NB4 (cell line): ENCODE measurements at regions not wholly inside any gene's neighbourhood (a gene's known extent, or its start where the extent isn't known, plus 50 kb on each side); places are given as distances from the start of the nearest gene placed in this dataset.

Experiments used
- DNase-seq: peaks from one replicate; pipeline ENCODE4 v3.0.0; 2010; ENCODE audit warnings: low read depth
- H3K4me3 ChIP-seq: one replicate; pipeline ENCODE4 v1.5.1; 2011; ENCODE audit warnings: mild to moderate bottlenecking, low read depth, low read length, moderate library complexity
- MYC ChIP-seq: IDR thresholded peaks from 2 replicates; pipeline ENCODE4 v1.6.1; 2011; ENCODE audit warnings: low read depth, low read length
- POLR2A ChIP-seq: IDR thresholded peaks from 2 replicates; pipeline ENCODE4 v1.6.1; 2011; ENCODE audit warnings: mild to moderate bottlenecking; ENCODE audit not compliant: insufficient read length; ENCODE audit errors: extremely low read depth
- TF ChIP-seq, protein P1 (sequence below): IDR thresholded peaks from 2 replicates; pipeline ENCODE4 v1.6.1; 2011; ENCODE audit warnings: low read depth, low read length
- TF ChIP-seq, protein P2 (sequence below): IDR thresholded peaks from one replicate; pipeline ENCODE4 v1.5.1; 2012; ENCODE audit warnings: low read depth, low read length

DNA sequence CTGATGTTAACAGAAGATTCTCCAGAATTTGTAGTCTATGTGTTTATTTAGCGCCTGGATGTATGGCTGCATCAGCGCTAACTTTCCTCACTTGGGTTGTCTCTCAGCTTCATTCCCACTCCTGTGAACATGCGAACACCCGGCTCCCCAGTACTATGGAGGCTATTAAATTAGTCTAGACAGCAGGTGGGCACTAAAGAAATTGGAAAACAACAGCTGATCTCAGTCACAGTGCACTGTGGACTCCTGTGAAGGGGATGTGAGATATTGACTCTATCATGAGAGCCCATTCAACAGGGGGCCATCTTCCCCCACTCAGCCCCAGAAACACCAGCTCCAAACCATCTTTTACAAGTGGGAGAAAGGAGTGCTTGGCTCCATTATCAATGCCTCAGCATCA lies 471.0 kb downstream of the KDM4C start:
- no peak for DNase-seq
- H3K4me3 ChIP-seq, result no peak overlapping the region
- TF ChIP-seq, protein P1, sequence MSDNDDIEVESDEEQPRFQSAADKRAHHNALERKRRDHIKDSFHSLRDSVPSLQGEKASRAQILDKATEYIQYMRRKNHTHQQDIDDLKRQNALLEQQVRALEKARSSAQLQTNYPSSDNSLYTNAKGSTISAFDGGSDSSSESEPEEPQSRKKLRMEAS, result no peak
- no peak for TF ChIP-seq MYC
- TF ChIP-seq POLR2A, result no peak
- TF ChIP-seq, protein P2, sequence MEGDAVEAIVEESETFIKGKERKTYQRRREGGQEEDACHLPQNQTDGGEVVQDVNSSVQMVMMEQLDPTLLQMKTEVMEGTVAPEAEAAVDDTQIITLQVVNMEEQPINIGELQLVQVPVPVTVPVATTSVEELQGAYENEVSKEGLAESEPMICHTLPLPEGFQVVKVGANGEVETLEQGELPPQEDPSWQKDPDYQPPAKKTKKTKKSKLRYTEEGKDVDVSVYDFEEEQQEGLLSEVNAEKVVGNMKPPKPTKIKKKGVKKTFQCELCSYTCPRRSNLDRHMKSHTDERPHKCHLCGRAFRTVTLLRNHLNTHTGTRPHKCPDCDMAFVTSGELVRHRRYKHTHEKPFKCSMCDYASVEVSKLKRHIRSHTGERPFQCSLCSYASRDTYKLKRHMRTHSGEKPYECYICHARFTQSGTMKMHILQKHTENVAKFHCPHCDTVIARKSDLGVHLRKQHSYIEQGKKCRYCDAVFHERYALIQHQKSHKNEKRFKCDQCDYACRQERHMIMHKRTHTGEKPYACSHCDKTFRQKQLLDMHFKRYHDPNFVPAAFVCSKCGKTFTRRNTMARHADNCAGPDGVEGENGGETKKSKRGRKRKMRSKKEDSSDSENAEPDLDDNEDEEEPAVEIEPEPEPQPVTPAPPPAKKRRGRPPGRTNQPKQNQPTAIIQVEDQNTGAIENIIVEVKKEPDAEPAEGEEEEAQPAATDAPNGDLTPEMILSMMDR, result no peak

- no peak for DNase-seq
- TF ChIP-seq, protein P2, result no peak
- TF ChIP-seq POLR2A (no peak), MYC (no peak)
- TF ChIP-seq, protein P1, result no peak
- H3K4me3 ChIP-seq, result no peak overlapping the region
These were observed 470.2 kb downstream of the KDM4C start for GRCh38 chr9:7227951-7228350.

DNA sequence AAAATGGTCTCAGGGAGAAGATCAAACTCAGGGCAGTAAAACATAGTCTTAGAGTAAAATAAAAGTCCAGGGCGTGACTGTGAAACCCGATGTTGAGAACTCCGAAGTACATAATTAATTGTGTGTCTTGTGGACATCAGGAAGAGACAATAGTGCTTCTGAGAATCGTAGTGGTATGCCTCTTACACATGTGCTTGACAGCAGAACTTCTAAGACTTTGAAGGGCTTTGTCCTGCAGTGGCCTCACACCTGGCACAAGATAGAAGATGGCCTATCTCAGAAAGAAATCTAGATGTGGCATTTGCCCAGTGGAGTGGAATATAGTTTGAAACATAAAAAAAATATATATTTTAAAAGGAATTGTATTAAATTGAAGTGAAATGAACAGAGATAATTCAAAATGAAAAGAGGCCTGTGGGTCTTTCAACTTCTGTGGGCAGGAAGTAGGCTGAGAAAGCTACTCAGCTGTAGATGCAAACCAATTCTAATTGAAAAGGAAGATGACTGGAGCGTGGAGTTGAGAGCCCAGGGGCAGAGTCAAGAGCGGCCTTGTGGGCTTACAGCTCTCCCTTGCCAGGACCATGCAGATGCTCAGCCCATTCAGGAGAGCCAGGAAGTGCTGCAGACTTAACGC lies 468.4 kb downstream of the KDM4C start:
- no peak for DNase-seq
- H3K4me3 ChIP-seq, result no peak overlapping the region
- no peak for TF ChIP-seq POLR2A
- no peak for TF ChIP-seq MYC
